Mammary epithelial cell (primary cell): ENCODE measurements at regions not wholly inside any gene's neighbourhood (a gene's known extent, or its start where the extent isn't known, plus 50 kb on each side); places are given as distances from the start of the nearest gene placed in this dataset.

ENCODE experiments used
- CTCF ChIP-seq, 2 donors: IDR thresholded peaks in 1 of 2; conservative IDR thresholded peaks in 1 of 2; 2 replicates each; pipeline ENCODE4 v1.5.1; 2011 to 2012; ENCODE audit warnings: inconsistent platforms in 2 of 2, low read length in 2 of 2, mild to moderate bottlenecking in 2 of 2, control low read depth in 1 of 2, low read depth in 1 of 2; ENCODE audit not compliant: insufficient read depth in 1 of 2; ENCODE audit errors: extremely low read depth in 1 of 2
- EZH2 ChIP-seq: IDR thresholded peaks from 2 replicates; pipeline ENCODE4 v1.6.1; 2012; ENCODE audit warnings: low read length, inconsistent platforms, borderline replicate concordance

GRCh38 chrX:131393426-131393825 lies 104.3 kb upstream of the IGSF1 start:
- TF ChIP-seq EZH2 (no peak), CTCF (conservative IDR thresholded peaks at IDR 0.05 in 1 of 2, IDR thresholded peaks at IDR 0.05 in 1 of 2; ENCODE audit: extremely low read depth in 1 of 2, insufficient read depth in 1 of 2, low read depth in 1 of 2, low read length in 2 of 2) (no peak)
